AG04450 (cell line): ENCODE measurements at regions not wholly inside any gene's neighbourhood (a gene's known extent, or its start where the extent isn't known, plus 50 kb on each side); places are given as distances from the start of the nearest gene placed in this dataset.

Experiments
- CTCF ChIA-PET: fragments of 300-600, 350-600 bp; formaldehyde crosslinking; extraction: SDS; loops from one replicate; lab custom pipeline; 2022; ENCODE audit warnings: antibody characterized with exemption, inconsistent platforms; lab: Charles Lee
- POLR2A ChIA-PET: fragments of 350-600 bp; formaldehyde crosslinking; extraction: SDS; loops from one replicate; lab custom pipeline; 2021; ENCODE audit warnings: antibody characterized with exemption, inconsistent platforms; lab: Yijun Ruan, JAX
- DNase-seq: peaks from one replicate; pipeline ENCODE4 v3.0.0-alpha.2; 2011; ENCODE audit warnings: low read depth, low spot score
- H3K27ac ChIP-seq: one replicate; pipeline ENCODE4 v1.5.1; 2012; ENCODE audit warnings: low read depth, low read length, control low read depth
- H3K27me3 ChIP-seq: one replicate; pipeline ENCODE4 v1.6.0; 2012; ENCODE audit warnings: low read length; ENCODE audit not compliant: control insufficient read depth, insufficient read depth
- H3K4me3 ChIP-seq: 2 replicates; pipeline ENCODE4 v1.5.1; 2011; ENCODE audit warnings: mild to moderate bottlenecking, low read depth, low read length, control low read depth
- H3K9me3 ChIP-seq: 2 replicates; pipeline ENCODE4 v1.5.1; 2012; ENCODE audit warnings: low read length; ENCODE audit not compliant: control insufficient read depth, insufficient read depth
- CTCF ChIP-seq: IDR thresholded peaks from 2 replicates; pipeline ENCODE4 v1.5.1; 2011; ENCODE audit warnings: low read depth, low read length, control low read depth, inconsistent platforms

- peak; percentile 67 for DNase-seq
Observed at GRCh38 chr16:65524997-65525396, 403.1 kb upstream of the CDH11 start.

GRCh38 chr16:65524231-65524630, 402.4 kb upstream of the CDH11 start:
- no peak overlapping the region for H3K4me3 ChIP-seq
- DNase-seq: no peak
- ChIA-PET CTCF (no interaction called here), POLR2A (interaction anchor here (1.7 kb wide), 1 partner anchor 401 kb away, joined by 5 read pairs; no protein-coding TSS in a partner anchor)
- no peak overlapping the region for H3K27ac ChIP-seq
- H3K27me3 ChIP-seq: peaks cover 14% of the 10 kb centered on the region
- H3K9me3 ChIP-seq: peaks cover 9% of the 10 kb centered on the region
- TF ChIP-seq CTCF: no peak

More at GRCh38 chr16:65524997-65525396, 403.1 kb upstream of the CDH11 start:
- Histone ChIP-seq H3K27me3 (peaks cover 11% of the 10 kb centered on the region), H3K9me3 (peaks cover 9% of the 10 kb centered on the region), H3K4me3 (no peak overlapping the region), H3K27ac (no peak overlapping the region)
- CTCF ChIA-PET: no interaction called here
- TF ChIP-seq CTCF: no peak
- POLR2A ChIA-PET: interaction anchor here (1.7 kb wide), 1 partner anchor 402 kb away, joined by 5 read pairs; no protein-coding TSS in a partner anchor

GRCh38 chr16:65523283-65523944, 401.6 kb upstream of the CDH11 start:
- Histone ChIP-seq H3K4me3 (no peak overlapping the region), H3K9me3 (peaks cover 9% of the 10 kb centered on the region), H3K27ac (no peak overlapping the region), H3K27me3 (peaks cover 12% of the 10 kb centered on the region)
- TF ChIP-seq CTCF: no peak
- ChIA-PET CTCF (no interaction called here), POLR2A (no interaction called here)
- no peak for DNase-seq

GRCh38 chr16:65522412-65522811, 400.5 kb upstream of the CDH11 start:
- no peak for DNase-seq
- H3K9me3 ChIP-seq: peaks cover 4% of the 10 kb centered on the region; the same call in 1 of the 2 replicates
- H3K4me3 ChIP-seq: no peak overlapping the region
- TF ChIP-seq CTCF: no peak
- no peak overlapping the region for H3K27ac ChIP-seq
- CTCF ChIA-PET: no interaction called here
- H3K27me3 ChIP-seq: peaks cover 14% of the 10 kb centered on the region
- POLR2A ChIA-PET: no interaction called here

- no peaks in the 10 kb centered on the region for H3K9me3 ChIP-seq
- H3K27ac ChIP-seq: no peak overlapping the region
- H3K27me3 ChIP-seq: peaks cover 16% of the 10 kb centered on the region
- TF ChIP-seq CTCF: no peak
- ChIA-PET POLR2A (no interaction called here), CTCF (interaction anchor here (0.6 kb wide), 1 partner anchor 1110 kb away, joined by 5 read pairs; no protein-coding TSS in a partner anchor)
- no peak overlapping the region for H3K4me3 ChIP-seq
- DNase-seq: no peak
Observed at GRCh38 chr16:65521633-65522328, 399.9 kb upstream of the CDH11 start.
